ENCODE measurements at regions not wholly inside any gene's neighbourhood (a gene's known extent, or its start where the extent isn't known, plus 50 kb on each side); places are given as distances from the start of the nearest gene placed in this dataset.

GRCh38 chr5:155307229-155307628 lies 293.7 kb downstream of the KIF4B start:
- TF ChIP-seq CTCF (IDR thresholded peaks at IDR 0.05 in 4 of 5, conservative IDR thresholded peaks at IDR 0.05 in 1 of 5), result no peak
- TF ChIP-seq POLR2A (IDR thresholded peaks at IDR 0.05), result no peak

Data from gastrocnemius medialis (tissue), 4 donors.